Peyer's patch (tissue), 4 donors: ENCODE measurements at regions not wholly inside any gene's neighbourhood (a gene's known extent, or its start where the extent isn't known, plus 50 kb on each side); places are given as distances from the start of the nearest gene placed in this dataset.

Source experiments
- CTCF ChIP-seq, 6 experiments: fragments of 450-650 bp in 4 of 6; fragments of 200-600 bp in 2 of 6; sonication (generic) in 1 of 6; IDR thresholded peaks; one replicate each; pipeline ENCODE4 v1.5.1; 2017 to 2019; ENCODE audit warnings: antibody characterized with exemption in 6 of 6, mild to moderate bottlenecking in 3 of 6, moderate library complexity in 1 of 6
- POLR2A ChIP-seq, 2 donors: fragments of 450-650 bp; IDR thresholded peaks; one replicate each; pipeline ENCODE4 v1.5.1; 2017; ENCODE audit warnings: antibody characterized with exemption in 2 of 2, mild to moderate bottlenecking in 2 of 2, moderate library complexity in 2 of 2

GRCh38 chr9:18018661-18019060 is 439.8 kb downstream of the SH3GL2 start:
- TF ChIP-seq CTCF (IDR thresholded peaks at IDR 0.05) (no peak), POLR2A (IDR thresholded peaks at IDR 0.05) (no peak)
